HEK293T (cell line): ENCODE measurements at regions not wholly inside any gene's neighbourhood (a gene's known extent, or its start where the extent isn't known, plus 50 kb on each side); places are given as distances from the start of the nearest gene placed in this dataset.

ENCODE experiments used
- ARNT ChIP-seq: fragments of 450-650 bp; IDR thresholded peaks from 2 replicates; pipeline ENCODE4 v1.6.1; 2017; ENCODE audit warnings: mild to moderate bottlenecking
- BHLHE40 ChIP-seq: fragments of 450-650 bp; IDR thresholded peaks from 2 replicates; pipeline ENCODE4 v1.6.1; 2016; ENCODE audit warnings: mild to moderate bottlenecking, moderate library complexity, borderline replicate concordance
- FOXA1 ChIP-seq: fragments of 450-650 bp; IDR thresholded peaks from 2 replicates; pipeline ENCODE4 v1.6.1; 2016; ENCODE audit warnings: mild to moderate bottlenecking
- FOXM1 ChIP-seq: fragments of 450-650 bp; IDR thresholded peaks from 2 replicates; pipeline ENCODE4 v1.6.1; 2017; ENCODE audit warnings: mild to moderate bottlenecking, borderline replicate concordance
- HDGF ChIP-seq: fragments of 450-650 bp; IDR thresholded peaks from 2 replicates; pipeline ENCODE4 v1.6.1; 2017; ENCODE audit warnings: antibody characterized with exemption, borderline replicate concordance
- L3MBTL2 ChIP-seq: fragments of 450-650 bp; conservative IDR thresholded peaks from 2 replicates; pipeline ENCODE4 v1.6.1; 2016; ENCODE audit warnings: mild to moderate bottlenecking
- PKNOX1 ChIP-seq: fragments of 450-650 bp; IDR thresholded peaks from 2 replicates; pipeline ENCODE4 v1.6.1; 2016
- SP1 ChIP-seq: fragments of 450-650 bp; IDR thresholded peaks from 2 replicates; pipeline ENCODE4 v1.6.1; 2017
- TARDBP ChIP-seq: fragments of 450-650 bp; IDR thresholded peaks from 2 replicates; pipeline ENCODE4 v1.6.1; 2016
- ZNF384 ChIP-seq: fragments of 450-650 bp; IDR thresholded peaks from 2 replicates; pipeline ENCODE4 v1.6.1; 2016

GRCh38 chr21:16788584-16788983 lies 724.3 kb upstream of the CXADR start:
- TF ChIP-seq ARNT = no peak
- no peak for TF ChIP-seq BHLHE40
- TF ChIP-seq FOXM1 = no peak
- no peak for TF ChIP-seq FOXA1
- TF ChIP-seq ZNF384 = no peak
- TF ChIP-seq L3MBTL2 = no peak
- no peak for TF ChIP-seq TARDBP
- TF ChIP-seq PKNOX1 = no peak
- no peak for TF ChIP-seq HDGF
- no peak for TF ChIP-seq SP1
